C4-2B (cell line): ENCODE measurements at regions not wholly inside any gene's neighbourhood (a gene's known extent, or its start where the extent isn't known, plus 50 kb on each side); places are given as distances from the start of the nearest gene placed in this dataset.

Source experiments
- CTCF ChIP-seq: fragments of 450-650 bp; conservative IDR thresholded peaks from 2 replicates; pipeline ENCODE4 v1.5.1; 2017; ENCODE audit warnings: mild to moderate bottlenecking
- ZFX ChIP-seq: fragments of 450-650 bp; IDR thresholded peaks from 2 replicates; pipeline ENCODE4 v1.6.1; 2017

GRCh38 chr3:171535133-171535532 lies 74.9 kb upstream of the TNIK start:
- TF ChIP-seq CTCF (no peak), ZFX (no peak)
